ENCODE measurements at regions not wholly inside any gene's neighbourhood (a gene's known extent, or its start where the extent isn't known, plus 50 kb on each side); places are given as distances from the start of the nearest gene placed in this dataset.

DNA sequence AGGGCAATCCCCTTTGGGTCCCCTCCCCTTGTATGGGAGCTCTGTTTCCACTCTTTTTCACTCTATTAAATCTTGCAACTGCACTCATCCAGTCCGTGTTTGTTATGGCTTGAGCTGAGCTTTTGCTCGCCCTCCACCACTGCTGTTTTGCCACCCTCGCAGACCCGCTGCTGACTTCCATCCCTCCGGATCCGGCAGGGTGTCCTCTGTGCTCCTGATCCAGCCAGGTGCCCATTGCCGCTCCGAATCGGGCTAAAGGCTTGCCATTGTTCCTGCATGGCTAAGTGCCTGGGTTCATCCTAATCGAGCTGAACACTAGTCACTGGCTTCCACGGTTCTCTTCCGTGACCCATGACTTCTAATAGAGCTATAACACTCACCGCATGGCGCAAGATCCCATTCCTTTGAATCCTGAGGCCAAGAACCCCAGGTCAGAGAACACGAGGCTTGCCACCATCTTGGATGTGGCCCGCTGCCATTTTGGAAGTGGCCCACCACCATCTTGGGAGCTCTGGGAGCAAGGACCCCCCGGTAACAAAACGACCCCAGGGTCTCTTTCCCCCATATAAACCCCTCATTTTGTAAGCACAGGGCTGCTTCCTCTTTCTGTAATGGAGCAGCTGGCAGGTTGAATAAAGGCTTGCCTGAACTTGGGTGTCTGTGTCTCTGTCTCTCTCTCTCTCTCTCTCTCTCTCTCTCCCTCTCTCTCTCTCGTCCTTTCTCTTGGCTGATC is 1166.2 kb downstream of the TAF11L14 start (continued):
- TF ChIP-seq, protein P1, sequence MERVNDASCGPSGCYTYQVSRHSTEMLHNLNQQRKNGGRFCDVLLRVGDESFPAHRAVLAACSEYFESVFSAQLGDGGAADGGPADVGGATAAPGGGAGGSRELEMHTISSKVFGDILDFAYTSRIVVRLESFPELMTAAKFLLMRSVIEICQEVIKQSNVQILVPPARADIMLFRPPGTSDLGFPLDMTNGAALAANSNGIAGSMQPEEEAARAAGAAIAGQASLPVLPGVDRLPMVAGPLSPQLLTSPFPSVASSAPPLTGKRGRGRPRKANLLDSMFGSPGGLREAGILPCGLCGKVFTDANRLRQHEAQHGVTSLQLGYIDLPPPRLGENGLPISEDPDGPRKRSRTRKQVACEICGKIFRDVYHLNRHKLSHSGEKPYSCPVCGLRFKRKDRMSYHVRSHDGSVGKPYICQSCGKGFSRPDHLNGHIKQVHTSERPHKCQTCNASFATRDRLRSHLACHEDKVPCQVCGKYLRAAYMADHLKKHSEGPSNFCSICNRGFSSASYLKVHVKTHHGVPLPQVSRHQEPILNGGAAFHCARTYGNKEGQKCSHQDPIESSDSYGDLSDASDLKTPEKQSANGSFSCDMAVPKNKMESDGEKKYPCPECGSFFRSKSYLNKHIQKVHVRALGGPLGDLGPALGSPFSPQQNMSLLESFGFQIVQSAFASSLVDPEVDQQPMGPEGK (CRISPR knock-in tag; IDR thresholded peaks at IDR 0.05; ENCODE audit: borderline replicate concordance) = no peak
- TF ChIP-seq, protein P2, sequence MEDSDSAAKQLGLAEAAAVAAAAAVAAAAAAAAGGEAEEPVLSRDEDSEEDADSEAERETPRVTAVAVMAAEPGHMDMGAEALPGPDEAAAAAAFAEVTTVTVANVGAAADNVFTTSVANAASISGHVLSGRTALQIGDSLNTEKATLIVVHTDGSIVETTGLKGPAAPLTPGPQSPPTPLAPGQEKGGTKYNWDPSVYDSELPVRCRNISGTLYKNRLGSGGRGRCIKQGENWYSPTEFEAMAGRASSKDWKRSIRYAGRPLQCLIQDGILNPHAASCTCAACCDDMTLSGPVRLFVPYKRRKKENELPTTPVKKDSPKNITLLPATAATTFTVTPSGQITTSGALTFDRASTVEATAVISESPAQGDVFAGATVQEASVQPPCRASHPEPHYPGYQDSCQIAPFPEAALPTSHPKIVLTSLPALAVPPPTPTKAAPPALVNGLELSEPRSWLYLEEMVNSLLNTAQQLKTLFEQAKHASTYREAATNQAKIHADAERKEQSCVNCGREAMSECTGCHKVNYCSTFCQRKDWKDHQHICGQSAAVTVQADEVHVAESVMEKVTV (CRISPR knock-in tag; IDR thresholded peaks at IDR 0.05) = no peak
- TF ChIP-seq, protein P3, sequence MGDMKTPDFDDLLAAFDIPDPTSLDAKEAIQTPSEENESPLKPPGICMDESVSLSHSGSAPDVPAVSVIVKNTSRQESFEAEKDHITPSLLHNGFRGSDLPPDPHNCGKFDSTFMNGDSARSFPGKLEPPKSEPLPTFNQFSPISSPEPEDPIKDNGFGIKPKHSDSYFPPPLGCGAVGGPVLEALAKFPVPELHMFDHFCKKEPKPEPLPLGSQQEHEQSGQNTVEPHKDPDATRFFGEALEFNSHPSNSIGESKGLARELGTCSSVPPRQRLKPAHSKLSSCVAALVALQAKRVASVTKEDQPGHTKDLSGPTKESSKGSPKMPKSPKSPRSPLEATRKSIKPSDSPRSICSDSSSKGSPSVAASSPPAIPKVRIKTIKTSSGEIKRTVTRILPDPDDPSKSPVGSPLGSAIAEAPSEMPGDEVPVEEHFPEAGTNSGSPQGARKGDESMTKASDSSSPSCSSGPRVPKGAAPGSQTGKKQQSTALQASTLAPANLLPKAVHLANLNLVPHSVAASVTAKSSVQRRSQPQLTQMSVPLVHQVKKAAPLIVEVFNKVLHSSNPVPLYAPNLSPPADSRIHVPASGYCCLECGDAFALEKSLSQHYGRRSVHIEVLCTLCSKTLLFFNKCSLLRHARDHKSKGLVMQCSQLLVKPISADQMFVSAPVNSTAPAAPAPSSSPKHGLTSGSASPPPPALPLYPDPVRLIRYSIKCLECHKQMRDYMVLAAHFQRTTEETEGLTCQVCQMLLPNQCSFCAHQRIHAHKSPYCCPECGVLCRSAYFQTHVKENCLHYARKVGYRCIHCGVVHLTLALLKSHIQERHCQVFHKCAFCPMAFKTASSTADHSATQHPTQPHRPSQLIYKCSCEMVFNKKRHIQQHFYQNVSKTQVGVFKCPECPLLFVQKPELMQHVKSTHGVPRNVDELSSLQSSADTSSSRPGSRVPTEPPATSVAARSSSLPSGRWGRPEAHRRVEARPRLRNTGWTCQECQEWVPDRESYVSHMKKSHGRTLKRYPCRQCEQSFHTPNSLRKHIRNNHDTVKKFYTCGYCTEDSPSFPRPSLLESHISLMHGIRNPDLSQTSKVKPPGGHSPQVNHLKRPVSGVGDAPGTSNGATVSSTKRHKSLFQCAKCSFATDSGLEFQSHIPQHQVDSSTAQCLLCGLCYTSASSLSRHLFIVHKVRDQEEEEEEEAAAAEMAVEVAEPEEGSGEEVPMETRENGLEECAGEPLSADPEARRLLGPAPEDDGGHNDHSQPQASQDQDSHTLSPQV (IDR thresholded peaks at IDR 0.05) = peak; percentile 36; the same call in 1 of the 2 replicates
- no peak for TF ChIP-seq PTBP1 (IDR thresholded peaks at IDR 0.05; ENCODE audit: low read depth, low read length)
- TF ChIP-seq ZNF589 (CRISPR knock-in tag; IDR thresholded peaks at IDR 0.05; ENCODE audit: low read depth) = 0 out of 2 replicates have a peak, but pooled peaks have one; percentile 27
